ENCODE measurements at regions not wholly inside any gene's neighbourhood (a gene's known extent, or its start where the extent isn't known, plus 50 kb on each side); places are given as distances from the start of the nearest gene placed in this dataset.

DNA sequence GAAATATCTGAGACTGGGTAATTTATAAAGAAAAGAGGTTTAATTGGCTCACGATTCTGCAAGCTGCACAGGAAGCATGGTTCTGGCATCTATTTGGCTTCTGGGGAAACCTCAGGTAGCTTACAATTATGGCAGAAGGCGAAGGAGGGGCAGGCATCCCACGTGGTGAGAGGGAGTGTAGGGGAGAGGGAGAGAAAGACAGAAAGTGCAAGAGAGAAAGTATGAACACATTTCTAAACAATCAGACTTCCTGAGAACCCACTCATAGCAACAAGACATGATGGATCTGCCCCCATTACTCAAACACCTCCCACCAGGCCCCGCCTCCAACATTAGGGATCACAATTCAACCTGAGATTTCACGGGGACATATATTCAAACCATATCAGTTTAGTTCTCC, 107.4 kb downstream of the PERP start:
- in situ Hi-C loops (cut with MboI; ENCODE audit: low pct_unique_long_range_greater_than_20kb, low sequenced_read_pairs), result loop anchor here (10.0 kb wide), 1 partner anchor 105 kb away; the partner anchor contains the start of gene PERP
- no peak for DNase-seq

DNA sequence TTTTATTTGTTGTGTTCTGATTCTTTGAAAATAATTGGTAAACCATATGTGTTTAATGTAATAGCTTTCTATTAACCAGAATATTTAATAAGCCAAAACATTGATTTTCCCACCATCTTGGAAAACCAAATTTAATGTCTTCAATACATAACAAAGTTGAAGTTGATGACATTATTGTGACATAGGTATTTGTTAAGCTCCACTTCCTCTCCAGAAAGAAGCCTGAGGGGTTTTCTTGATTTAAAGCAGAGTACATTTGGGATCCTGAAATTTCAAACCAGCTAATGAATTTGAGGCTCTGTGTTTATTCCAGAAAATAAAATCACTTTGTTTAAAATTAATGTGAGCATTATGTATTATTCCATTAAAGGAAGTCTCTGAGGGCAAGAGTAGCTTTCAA, 106.3 kb downstream of the PERP start:
- in situ Hi-C loops (cut with MboI; ENCODE audit: low pct_unique_long_range_greater_than_20kb, low sequenced_read_pairs), result loop anchor here (10.0 kb wide), 1 partner anchor 104 kb away; the partner anchor contains the start of gene PERP
- no peak for DNase-seq

DNA sequence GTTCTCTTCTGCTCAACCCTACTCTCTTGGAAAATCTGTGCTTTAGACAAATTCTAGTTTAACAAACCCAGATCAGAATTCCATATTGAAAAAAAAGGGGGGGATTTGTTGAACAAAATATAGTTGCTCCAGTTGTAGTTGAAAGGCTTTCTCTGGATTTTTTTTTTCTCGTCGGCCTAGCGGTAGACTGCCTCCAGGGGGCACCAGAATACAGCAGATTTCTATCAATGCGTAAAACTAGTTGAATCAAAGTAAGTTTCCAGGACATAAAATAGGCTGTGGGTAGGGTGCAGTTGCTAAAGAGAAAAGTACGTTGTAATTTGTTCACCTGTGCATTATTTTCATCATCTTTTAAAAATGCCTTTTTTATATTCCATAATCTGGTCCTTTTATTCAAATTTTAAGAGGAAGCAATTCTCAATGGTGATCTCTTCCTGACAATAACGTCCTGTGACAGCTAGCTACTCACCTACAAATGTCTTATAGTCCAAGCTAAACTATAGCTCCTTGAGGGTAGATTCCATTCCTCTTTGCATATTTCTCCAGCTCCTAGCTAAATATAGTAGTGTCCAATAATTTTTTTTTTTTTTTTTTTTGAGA, 105.4 kb downstream of the PERP start:
- in situ Hi-C loops (cut with MboI; ENCODE audit: low pct_unique_long_range_greater_than_20kb, low sequenced_read_pairs), result loop anchor here (10.0 kb wide), 1 partner anchor 103 kb away; the partner anchor contains the start of gene PERP

DNA sequence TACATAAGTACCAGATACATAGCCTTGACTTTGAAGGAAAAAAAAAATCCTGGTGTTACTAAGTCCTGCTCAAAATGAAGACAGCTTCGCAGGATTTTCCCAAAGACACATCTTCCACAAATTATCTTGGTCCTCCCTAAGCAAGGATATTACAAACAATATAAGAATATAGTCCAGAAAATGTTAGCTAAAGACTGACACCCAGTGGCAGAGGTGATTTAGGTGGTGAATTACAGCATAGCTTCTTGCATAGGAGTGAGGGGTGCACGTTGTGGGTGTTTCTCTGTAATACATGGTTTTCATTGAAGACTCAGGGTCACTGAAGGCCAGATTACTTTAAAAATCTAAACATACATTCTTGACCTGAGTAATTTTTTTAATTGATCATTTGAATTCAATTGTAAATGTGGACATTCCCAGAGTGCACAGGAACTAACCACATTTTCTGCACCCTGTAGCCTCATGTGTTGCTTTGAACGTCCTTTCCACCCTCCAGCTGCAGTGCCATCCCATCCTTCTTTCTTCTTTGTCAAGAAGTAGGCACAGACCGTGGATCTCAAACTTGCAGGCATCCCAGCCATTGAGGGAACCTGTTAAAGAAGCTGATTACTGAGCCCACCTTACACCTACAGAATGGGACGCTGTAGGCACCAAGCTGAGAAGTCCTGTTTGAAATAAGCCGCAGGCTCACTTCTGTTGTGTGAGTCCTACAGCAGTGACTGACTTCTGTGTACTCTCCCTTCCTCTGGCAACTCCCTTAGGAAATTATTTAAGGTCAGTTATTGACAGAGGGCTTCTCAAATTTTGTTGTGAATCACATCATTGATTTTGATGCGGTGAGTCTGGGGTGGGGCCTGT, 102.6 kb downstream of the PERP start:
- in situ Hi-C loops (cut with MboI; ENCODE audit: low pct_unique_long_range_greater_than_20kb, low sequenced_read_pairs), result loop anchor here (10.0 kb wide), 1 partner anchor 100 kb away; the partner anchor contains the start of gene PERP
- peak; percentile 47 for DNase-seq

More for the DNA sequence above, 105.4 kb downstream of the PERP start:
- peak; percentile 68 for DNase-seq

DNA sequence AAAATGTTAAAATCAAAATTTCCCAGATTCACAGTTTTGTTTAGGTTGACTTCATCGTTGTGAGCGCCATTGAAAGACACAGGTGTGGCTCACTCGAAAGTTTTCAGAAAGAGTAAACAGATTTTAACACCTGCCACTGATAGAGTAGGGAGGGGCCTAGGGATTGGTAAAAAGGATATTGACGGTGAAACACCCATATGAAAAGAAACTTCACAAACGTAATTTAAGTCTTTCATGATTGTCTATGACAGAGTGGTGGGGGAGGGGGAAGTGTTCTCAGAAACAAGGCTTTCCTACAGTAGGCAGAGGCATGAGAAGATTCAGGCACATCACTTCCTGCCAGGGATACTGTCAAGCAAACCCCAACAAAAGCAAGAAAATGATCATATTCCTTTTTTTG, 101.4 kb downstream of the PERP start:
- in situ Hi-C loops (cut with MboI; ENCODE audit: low pct_unique_long_range_greater_than_20kb, low sequenced_read_pairs), result loop anchor here (10.0 kb wide), 1 partner anchor 99 kb away; the partner anchor contains the start of gene PERP
- no peak for DNase-seq

DNA sequence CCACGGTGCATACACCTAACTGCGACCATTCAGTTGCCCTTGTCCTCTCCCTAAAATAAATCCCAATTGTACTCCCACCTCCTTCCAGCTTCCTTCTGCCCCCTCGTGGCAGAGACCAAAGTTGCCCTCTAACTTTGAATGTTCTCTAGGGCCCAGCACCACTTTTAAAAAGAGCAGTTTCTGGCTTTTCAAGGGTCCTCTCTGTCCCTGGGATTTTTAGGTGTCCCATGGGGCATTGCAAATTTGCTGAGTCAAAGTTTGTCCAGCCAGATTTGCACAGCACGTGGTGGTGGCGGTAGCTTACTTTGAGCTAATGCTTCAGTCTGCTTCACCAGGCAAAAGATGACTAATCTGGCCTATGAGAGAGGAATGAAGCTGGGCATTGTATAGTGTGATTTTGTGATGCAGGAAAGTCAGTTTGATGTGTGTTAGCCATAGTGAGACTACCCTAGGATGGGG, 100.2 kb downstream of the PERP start:
- peak; percentile 59 for DNase-seq
- in situ Hi-C loops (cut with MboI; ENCODE audit: low pct_unique_long_range_greater_than_20kb, low sequenced_read_pairs), result loop anchor here (10.0 kb wide), 1 partner anchor 98 kb away; the partner anchor contains the start of gene PERP

DNA sequence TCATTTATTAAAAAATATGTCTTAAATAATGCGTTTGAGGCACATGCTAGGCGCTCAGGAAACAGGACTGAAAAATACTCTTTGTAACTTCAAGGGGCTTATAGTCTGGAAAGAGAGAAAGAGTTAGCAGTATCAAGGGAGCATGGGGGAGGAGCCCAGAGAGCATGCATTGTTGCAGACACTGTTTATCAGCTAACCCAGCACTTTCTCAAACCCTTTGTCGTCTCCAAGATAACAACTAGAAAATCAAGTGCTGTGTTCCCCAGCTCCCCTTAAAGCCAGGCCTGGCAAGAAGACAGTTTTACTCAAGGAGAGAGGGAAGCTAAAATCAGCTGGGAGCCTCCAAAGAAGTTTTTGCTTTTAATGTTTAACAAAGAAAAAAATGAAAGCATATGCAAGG, 98.4 kb downstream of the PERP start:
- in situ Hi-C loops (cut with MboI; ENCODE audit: low pct_unique_long_range_greater_than_20kb, low sequenced_read_pairs), result loop anchor here (10.0 kb wide), 1 partner anchor 96 kb away; the partner anchor contains the start of gene PERP
- no peak for DNase-seq

DNA sequence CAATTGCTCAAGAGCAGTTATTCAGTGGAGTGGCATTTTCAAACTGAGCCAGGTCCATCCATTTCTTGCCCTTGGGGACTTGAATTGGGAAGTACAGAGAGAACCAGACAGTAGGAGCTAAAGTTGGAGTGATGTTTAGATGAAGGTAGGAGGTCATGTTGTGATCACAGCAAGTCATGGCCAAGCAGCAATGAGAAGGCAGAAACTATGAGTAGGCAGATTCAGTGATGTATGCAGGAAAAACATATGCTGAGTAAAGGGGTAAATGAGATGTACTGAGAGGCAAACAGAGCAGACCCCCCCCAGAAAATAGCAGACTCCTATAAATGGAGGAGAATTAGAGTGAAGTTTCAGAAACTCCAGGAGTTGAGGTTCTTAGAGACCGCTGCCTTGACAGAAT, 95.8 kb downstream of the PERP start:
- no peak for DNase-seq
- in situ Hi-C loops (cut with MboI; ENCODE audit: low pct_unique_long_range_greater_than_20kb, low sequenced_read_pairs), result no loop called here

DNA sequence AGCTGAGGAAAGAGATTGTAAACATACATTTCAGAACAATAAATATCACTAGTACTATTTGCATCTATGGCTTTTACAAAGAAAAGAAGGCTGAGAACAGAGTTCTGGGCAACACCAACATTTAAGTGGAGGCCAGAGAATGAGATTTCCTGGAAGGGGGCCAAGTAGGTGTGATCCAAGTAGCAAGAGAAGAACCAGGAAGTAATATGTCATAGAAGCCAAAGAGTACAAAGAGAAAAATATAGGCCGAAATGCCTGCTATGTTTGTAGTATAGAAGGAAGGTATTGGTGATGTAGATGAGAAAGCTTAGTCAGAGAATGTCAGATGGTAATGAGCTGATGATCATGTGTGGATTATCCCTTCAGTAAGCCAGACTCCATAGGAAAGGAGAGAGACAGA, 94.5 kb downstream of the PERP start:
- no peak for DNase-seq
- in situ Hi-C loops (cut with MboI; ENCODE audit: low pct_unique_long_range_greater_than_20kb, low sequenced_read_pairs), result no loop called here

DNA sequence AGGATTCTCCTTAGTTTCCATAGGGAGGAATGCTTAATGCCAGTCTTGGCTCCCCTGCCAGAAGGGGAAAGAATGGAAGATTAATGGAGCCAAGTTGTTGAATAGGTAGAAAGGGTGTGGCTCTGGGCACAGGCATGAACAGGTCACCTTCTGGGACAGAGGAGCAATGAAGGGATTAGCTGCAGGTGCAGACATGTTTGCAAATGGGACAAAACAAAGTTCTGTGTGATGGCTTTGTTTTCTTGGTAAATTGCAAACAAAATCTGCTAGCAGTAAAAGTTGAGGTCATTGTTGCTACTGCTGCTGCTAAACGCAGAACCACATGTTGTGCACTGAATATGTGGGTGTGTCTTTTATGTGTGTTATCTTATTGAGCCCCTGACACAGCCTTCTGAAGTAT, 93.3 kb downstream of the PERP start:
- in situ Hi-C loops (cut with MboI; ENCODE audit: low pct_unique_long_range_greater_than_20kb, low sequenced_read_pairs), result no loop called here

DNA sequence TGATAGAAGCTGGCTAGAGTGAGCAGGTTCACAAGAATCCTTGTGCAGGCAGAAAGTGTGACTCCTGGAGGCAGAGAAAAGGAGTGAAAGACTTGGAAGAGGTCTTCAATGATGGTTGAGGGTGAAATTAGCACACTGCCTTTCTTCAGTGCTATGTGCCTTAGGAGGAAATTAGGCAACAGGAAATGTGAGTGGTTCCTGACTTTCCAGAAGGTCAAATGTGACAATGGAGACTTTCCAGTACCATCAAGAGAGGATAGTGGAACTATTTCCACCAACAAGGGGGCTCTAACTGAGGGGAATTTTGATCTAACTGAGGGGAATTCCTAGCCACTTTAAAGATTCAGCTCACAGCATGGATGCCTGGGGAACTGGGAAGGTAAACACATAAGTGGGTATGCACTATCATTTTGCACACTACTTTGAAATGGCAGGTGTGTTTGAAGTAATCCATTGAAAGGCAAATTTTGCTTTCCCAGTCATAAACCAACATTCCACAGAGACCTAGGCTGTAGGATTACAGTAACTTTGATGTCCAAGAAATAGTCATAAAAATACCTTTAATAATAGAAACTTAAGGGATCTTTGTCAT, 90.0 kb downstream of the PERP start:
- no peak for DNase-seq
- in situ Hi-C loops (cut with MboI; ENCODE audit: low pct_unique_long_range_greater_than_20kb, low sequenced_read_pairs), result no loop called here

More for the DNA sequence above, 93.3 kb downstream of the PERP start:
- no peak for DNase-seq

DNA sequence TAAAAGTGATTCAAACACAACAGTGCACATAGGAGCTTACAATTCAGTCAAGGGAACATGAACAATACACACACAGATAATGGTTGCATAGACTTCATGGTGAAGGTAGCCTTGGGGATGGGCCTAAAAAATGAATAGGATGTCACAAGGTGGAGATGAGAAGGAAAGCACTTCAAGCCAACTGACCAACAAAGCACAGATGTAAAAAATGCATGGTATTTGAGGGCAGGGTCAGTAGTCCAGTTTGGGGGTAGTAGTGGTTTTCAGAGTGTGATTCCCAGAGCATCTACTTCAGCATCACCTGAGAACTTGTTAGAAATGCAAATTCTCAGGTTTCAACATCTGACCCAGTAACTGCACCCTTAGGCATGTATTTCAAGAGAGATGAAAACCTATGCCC, 88.9 kb downstream of the PERP start:
- in situ Hi-C loops (cut with MboI; ENCODE audit: low pct_unique_long_range_greater_than_20kb, low sequenced_read_pairs), result no loop called here
- DNase-seq, result no peak

DNA sequence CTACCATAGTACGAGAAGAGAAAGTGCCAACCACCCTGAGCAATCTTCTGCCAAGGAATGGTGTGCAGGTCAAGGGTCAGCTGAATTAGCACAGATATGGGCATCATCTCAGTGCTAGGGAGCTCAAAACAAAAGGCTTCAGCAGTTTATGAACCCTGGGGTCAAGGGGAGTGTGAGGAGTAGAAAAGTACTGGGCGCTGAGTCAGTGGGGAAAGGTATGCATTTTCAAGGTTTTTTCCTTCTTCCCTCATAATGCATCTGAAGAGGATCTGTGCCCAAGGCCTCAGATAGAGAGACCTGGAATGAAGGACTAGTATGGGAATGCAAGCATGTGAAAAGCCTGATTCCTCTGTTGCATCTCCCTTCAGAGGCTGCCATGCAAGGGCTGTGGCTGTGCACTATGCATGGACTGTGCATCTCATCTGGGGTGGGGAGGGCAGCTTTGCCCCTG, 81.7 kb downstream of the PERP start:
- no peak for DNase-seq
- in situ Hi-C loops (cut with MboI; ENCODE audit: low pct_unique_long_range_greater_than_20kb, low sequenced_read_pairs), result no loop called here

DNA sequence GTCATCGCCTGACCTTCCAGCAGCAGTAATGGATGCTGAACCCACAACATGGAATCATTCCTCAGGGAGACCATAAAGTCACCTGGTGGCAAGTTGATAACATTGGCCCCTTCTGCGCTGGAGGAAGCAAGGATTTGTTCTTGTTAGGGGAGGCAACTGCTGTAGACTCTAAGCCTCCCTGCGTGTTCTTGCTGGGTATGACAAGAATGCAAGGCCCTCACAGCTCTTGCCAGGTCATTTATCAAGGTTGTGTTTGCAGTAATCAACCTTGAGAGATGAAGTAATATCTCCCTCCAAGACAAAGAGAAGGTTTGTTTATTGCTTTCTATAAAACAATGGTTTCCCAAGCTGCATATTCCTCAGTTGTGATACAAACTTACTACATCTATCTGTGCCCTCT, 80.9 kb downstream of the PERP start:
- in situ Hi-C loops (cut with MboI; ENCODE audit: low pct_unique_long_range_greater_than_20kb, low sequenced_read_pairs), result no loop called here
- DNase-seq, result no peak

DNA sequence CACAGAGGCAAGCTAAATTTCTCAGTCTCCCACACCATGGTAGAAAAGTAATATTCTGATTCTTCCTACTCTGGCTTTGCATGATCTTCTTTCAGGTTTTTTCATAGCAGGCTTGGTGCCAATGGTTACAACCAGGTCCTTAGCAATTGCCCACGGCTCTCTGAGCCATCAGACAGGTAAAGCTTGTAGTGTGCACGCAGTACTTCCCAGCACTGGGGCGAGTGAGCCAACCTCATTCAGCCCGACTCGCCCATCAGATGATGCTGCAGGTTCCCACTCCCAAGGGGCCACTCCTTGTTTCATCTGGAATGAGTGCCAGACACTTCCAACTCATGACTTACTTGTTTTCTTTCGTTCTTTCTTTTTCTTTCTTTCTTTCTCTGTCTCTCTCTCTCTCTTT, 78.3 kb downstream of the PERP start:
- in situ Hi-C loops (cut with MboI; ENCODE audit: low pct_unique_long_range_greater_than_20kb, low sequenced_read_pairs), result no loop called here
- DNase-seq, result no peak

DNA sequence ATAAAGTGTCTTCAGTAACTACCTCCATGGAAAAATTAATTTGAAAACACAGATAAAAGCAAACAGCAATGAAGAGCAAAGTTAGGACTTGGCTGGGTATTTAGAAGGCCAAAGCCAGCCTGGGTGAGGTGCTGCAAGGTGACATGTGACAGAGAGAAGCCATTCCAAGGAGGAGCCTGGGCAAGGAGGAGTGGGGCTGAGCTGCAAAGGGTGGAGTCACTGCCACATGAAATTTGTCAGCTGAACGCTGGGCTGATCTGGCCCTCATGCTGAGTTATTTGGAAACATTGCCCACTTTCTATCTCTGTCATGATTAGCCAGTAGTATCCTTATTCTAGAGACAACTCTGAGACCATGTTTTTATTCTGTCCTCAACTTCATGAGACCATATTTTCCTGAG, 76.3 kb downstream of the PERP start:
- in situ Hi-C loops (cut with MboI; ENCODE audit: low pct_unique_long_range_greater_than_20kb, low sequenced_read_pairs), result no loop called here
- no peak for DNase-seq

DNA sequence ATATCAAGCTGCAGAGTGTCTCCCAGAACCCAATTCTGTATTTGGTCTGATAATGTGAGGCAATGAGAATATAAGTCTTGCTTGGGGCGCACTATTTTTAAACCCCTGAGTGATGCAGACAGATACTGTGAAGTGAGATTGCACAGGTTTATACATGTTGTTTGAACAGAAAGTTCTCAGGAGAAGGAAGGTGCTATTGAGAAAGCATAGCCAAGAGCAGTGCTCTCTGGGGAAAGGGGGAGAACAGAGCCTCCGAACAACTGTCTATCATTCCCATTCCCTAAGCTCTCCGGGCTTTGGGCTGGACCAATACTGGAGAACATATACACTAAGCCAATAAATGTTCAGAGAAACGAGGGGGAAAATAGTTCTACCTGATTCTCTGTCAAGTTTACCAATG, 75.8 kb downstream of the PERP start:
- no peak for DNase-seq
- in situ Hi-C loops (cut with MboI; ENCODE audit: low pct_unique_long_range_greater_than_20kb, low sequenced_read_pairs), result no loop called here

DNA sequence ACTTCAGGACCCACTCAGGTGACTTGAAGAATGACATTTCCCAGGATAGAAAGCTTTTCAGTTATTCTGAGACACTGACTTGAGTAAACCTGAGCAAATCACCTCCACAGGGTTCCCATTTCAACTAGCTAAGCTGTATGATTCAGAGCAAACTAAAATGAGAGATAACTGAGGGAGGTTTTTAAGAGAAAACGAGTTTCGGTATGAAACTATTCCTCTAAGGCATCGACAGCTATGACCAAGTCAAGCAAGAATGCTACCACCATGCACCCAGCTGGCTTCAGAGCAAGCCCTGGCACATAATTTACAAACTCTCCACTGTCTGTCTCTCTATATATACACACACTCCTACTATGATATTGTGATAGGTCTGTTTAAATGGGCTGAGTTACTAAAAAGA, 75.4 kb downstream of the PERP start:
- in situ Hi-C loops (cut with MboI; ENCODE audit: low pct_unique_long_range_greater_than_20kb, low sequenced_read_pairs), result no loop called here
- no peak for DNase-seq

DNA sequence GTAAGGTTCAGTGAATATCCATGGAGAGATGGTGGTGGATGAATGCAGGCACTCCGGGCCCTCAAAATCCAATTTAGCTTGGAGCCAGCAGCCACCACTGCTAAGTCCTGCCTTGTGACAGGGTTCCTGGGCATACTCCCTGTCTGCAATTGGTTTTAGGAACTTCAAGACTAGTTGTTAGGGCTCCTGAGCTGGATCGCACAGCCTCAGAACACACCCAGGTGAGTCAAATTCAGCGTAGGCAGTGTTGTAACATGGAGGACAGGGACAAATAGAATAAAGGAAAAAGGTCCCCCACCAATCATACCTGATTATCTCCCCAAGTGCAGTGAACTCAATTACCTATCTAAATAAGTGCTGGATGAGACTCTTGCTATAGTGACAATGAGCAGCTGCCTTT, 74.6 kb downstream of the PERP start:
- in situ Hi-C loops (cut with MboI; ENCODE audit: low pct_unique_long_range_greater_than_20kb, low sequenced_read_pairs), result no loop called here
- no peak for DNase-seq

DNA sequence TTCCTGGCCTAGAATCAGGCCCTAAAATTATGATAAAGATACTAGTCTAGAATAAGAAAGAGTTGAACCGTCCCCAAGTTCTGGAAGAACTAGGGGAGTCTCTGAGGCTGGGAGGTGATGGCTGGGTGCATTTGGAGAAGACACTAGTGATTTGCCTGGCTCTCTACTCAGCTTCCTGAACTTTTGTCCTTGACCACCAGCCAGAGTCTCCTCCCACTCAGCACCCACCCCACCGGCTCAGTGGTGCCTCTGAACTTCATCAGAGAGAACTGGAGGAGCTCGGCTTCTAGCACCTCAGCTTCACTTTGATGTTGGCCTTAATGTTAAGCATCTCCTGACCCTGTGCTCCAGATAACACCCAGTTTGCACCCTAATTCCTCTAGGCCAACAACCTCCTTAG, 73.0 kb downstream of the PERP start:
- no peak for DNase-seq
- in situ Hi-C loops (cut with MboI; ENCODE audit: low pct_unique_long_range_greater_than_20kb, low sequenced_read_pairs), result no loop called here

All from KBM-7 (cell line).